ENCODE measurements at regions not wholly inside any gene's neighbourhood (a gene's known extent, or its start where the extent isn't known, plus 50 kb on each side); places are given as distances from the start of the nearest gene placed in this dataset.
A peak's percentile ranks its signal among the peaks of the same experiment; 100 is the strongest.

- H3K27me3 ChIP-seq (ENCODE audit: control insufficient read depth in 2 of 2, insufficient read depth in 2 of 2, low read length in 2 of 2) = no peaks in the 10 kb centered on the region
- Mint-ChIP-seq H3K36me3 (peaks cover 64 to 94% of the 10 kb centered on the region in 2 donors), H3K27me3 (ENCODE audit: low read depth in 3 of 3) (peaks cover 0 to 2% (median 0%) of the 10 kb centered on the region in 3 donors), H3K9me3 (peaks cover 0 to 2% (median 0%) of the 10 kb centered on the region in 7 donors), H3K4me3 (no peak overlapping the region), H3K4me1 (peaks cover 10% of the 10 kb centered on the region), H3K27ac (peak overlapping the region in 5 of 7 donors; percentile 41 to 90 (median 85))
- no peak overlapping the region for H3K9ac ChIP-seq (ENCODE audit: insufficient read depth, low read length, poor library complexity, severe bottlenecking)
- WGBS (ENCODE audit: insufficient coverage) = no CpG with 5 or more reads among the region's 5 CpGs
- no peaks in the 10 kb centered on the region for H3K79me2 ChIP-seq (ENCODE audit: insufficient read depth, low read length)
- peaks cover 5 to 10% of the 10 kb centered on the region in 2 donors for H3K4me1 ChIP-seq (ENCODE audit: control insufficient read depth in 1 of 2, insufficient read depth in 2 of 2, low read length in 2 of 2)
- H4K20me1 ChIP-seq (ENCODE audit: insufficient read depth, low read length) = no peaks in the 10 kb centered on the region
- DNase-seq = no peak
- peak overlapping the region; percentile 66 for H3K4me2 ChIP-seq (replicated peaks; ENCODE audit: extremely low read depth, low read length, poor library complexity, severe bottlenecking)
- peak overlapping the region in 1 of 3 experiments; percentile 73 for H3K4me3 ChIP-seq (replicated peaks in 1 of 3; ENCODE audit: low read depth in 2 of 3, low read length in 3 of 3)
- H2AFZ ChIP-seq (ENCODE audit: insufficient read depth, low read depth, low read length, poor library complexity, severe bottlenecking) = no peak overlapping the region
- no peak overlapping the region for H3K27ac ChIP-seq (ENCODE audit: low read depth in 1 of 2, low read length in 2 of 2)
- TF ChIP-seq CTCF (IDR thresholded peaks at IDR 0.05) = peak; percentile 50
- intact Hi-C loops (cut with micrococcal nuclease) = loop anchor here in 1 of 2 donors (5.0 kb wide), 1 partner anchor 71 kb away; no protein-coding TSS in a partner anchor
- H3K9me3 ChIP-seq (replicated peaks in 1 of 2; ENCODE audit: control insufficient read depth in 1 of 2, insufficient read depth in 1 of 2, low read length in 2 of 2) = no peaks in the 10 kb centered on the region
- peaks cover 66 to 76% of the 10 kb centered on the region in 2 donors for H3K36me3 ChIP-seq (replicated peaks in 1 of 2; ENCODE audit: control insufficient read depth in 1 of 2, insufficient read depth in 2 of 2, low read length in 2 of 2)
Observed at GRCh38 chr21:36260802-36261201, 59.2 kb upstream of the MORC3 start.

GRCh38 chr21:36261459-36261858 lies 58.5 kb upstream of the MORC3 start:
- H3K9me3 Mint-ChIP-seq = peaks cover 0 to 2% (median 0%) of the 10 kb centered on the region in 7 donors
- no peaks in the 10 kb centered on the region for H3K9me3 ChIP-seq (replicated peaks in 1 of 2; ENCODE audit: control insufficient read depth in 1 of 2, insufficient read depth in 1 of 2, low read length in 2 of 2)
- peaks cover 0 to 2% (median 0%) of the 10 kb centered on the region in 3 donors for H3K27me3 Mint-ChIP-seq (ENCODE audit: low read depth in 3 of 3)
- H2AFZ ChIP-seq (ENCODE audit: insufficient read depth, low read depth, low read length, poor library complexity, severe bottlenecking) = no peak overlapping the region
- H3K9ac ChIP-seq (ENCODE audit: insufficient read depth, low read length, poor library complexity, severe bottlenecking) = no peak overlapping the region
- no peak overlapping the region for H3K4me3 ChIP-seq (replicated peaks in 1 of 3; ENCODE audit: low read depth in 2 of 3, low read length in 3 of 3)
- H4K20me1 ChIP-seq (ENCODE audit: insufficient read depth, low read length) = no peaks in the 10 kb centered on the region
- peaks cover 64 to 75% of the 10 kb centered on the region in 2 donors for H3K36me3 ChIP-seq (replicated peaks in 1 of 2; ENCODE audit: control insufficient read depth in 1 of 2, insufficient read depth in 2 of 2, low read length in 2 of 2)
- peaks cover 5 to 10% of the 10 kb centered on the region in 2 donors for H3K4me1 ChIP-seq (ENCODE audit: control insufficient read depth in 1 of 2, insufficient read depth in 2 of 2, low read length in 2 of 2)
- 100% methylated on average over 2 of the region's 5 CpGs for WGBS (ENCODE audit: insufficient coverage)
- no peak overlapping the region for H3K4me3 Mint-ChIP-seq
- H3K27ac Mint-ChIP-seq = peak overlapping the region in 2 of 7 donors; percentile 50 to 57
- intact Hi-C loops (cut with micrococcal nuclease) = loop anchor here in 1 of 2 donors (5.0 kb wide), 1 partner anchor 71 kb away; no protein-coding TSS in a partner anchor
- no peak for TF ChIP-seq CTCF (IDR thresholded peaks at IDR 0.05)
- no peak for DNase-seq
- no peaks in the 10 kb centered on the region for H3K27me3 ChIP-seq (ENCODE audit: control insufficient read depth in 2 of 2, insufficient read depth in 2 of 2, low read length in 2 of 2)
- H3K36me3 Mint-ChIP-seq = peaks cover 64 to 94% of the 10 kb centered on the region in 2 donors
- no peak overlapping the region for H3K4me2 ChIP-seq (replicated peaks; ENCODE audit: extremely low read depth, low read length, poor library complexity, severe bottlenecking)
- peaks cover 10% of the 10 kb centered on the region for H3K4me1 Mint-ChIP-seq
- H3K79me2 ChIP-seq (ENCODE audit: insufficient read depth, low read length) = no peaks in the 10 kb centered on the region
- no peak overlapping the region for H3K27ac ChIP-seq (ENCODE audit: low read depth in 1 of 2, low read length in 2 of 2)

Measured in CD14-positive monocyte (primary cell).